Ishikawa (cell line): ENCODE measurements at regions not wholly inside any gene's neighbourhood (a gene's known extent, or its start where the extent isn't known, plus 50 kb on each side); places are given as distances from the start of the nearest gene placed in this dataset.

Source experiments
- CEBPB ChIP-seq: IDR thresholded peaks from 2 replicates; pipeline ENCODE4 v1.6.1; 2012
- CREB1 ChIP-seq: IDR thresholded peaks from 2 replicates; pipeline ENCODE4 v1.6.1; 2012; ENCODE audit warnings: low read depth
- EGR1 ChIP-seq: IDR thresholded peaks from 2 replicates; pipeline ENCODE4 v1.6.1; 2012
- EP300 ChIP-seq: IDR thresholded peaks from 2 replicates; pipeline ENCODE4 v1.6.1; 2012; ENCODE audit warnings: borderline replicate concordance
- FOXM1 ChIP-seq: IDR thresholded peaks from 2 replicates; pipeline ENCODE4 v1.6.1; 2012; ENCODE audit warnings: low read depth, borderline replicate concordance
- MAX ChIP-seq: IDR thresholded peaks from 2 replicates; pipeline ENCODE4 v1.6.1; 2012
- NFIC ChIP-seq: IDR thresholded peaks from 2 replicates; pipeline ENCODE4 v1.6.1; 2012
- RAD21 ChIP-seq: IDR thresholded peaks from 2 replicates; pipeline ENCODE4 v1.6.1; 2012; ENCODE audit warnings: low read depth
- REST ChIP-seq: IDR thresholded peaks from 2 replicates; pipeline ENCODE4 v1.6.1; 2012; ENCODE audit warnings: low read depth, mild to moderate bottlenecking
- TAF1 ChIP-seq: IDR thresholded peaks from 2 replicates; pipeline ENCODE4 v1.6.1; 2012; ENCODE audit warnings: low read depth, mild to moderate bottlenecking
- TCF12 ChIP-seq: IDR thresholded peaks from 2 replicates; pipeline ENCODE4 v1.6.1; 2012; ENCODE audit warnings: low read depth
- TEAD4 ChIP-seq: IDR thresholded peaks from 2 replicates; pipeline ENCODE4 v1.6.1; 2012
- USF1 ChIP-seq: IDR thresholded peaks from 2 replicates; pipeline ENCODE4 v1.6.1; 2012
- YY1 ChIP-seq: IDR thresholded peaks from 2 replicates; pipeline ENCODE4 v1.6.1; 2012; ENCODE audit warnings: low read depth
- ZBTB7A ChIP-seq: IDR thresholded peaks from 2 replicates; pipeline ENCODE4 v1.6.1; 2012; ENCODE audit warnings: low read depth

GRCh38 chr2:129724021-129724757 lies 255.3 kb upstream of the RAB6C start:
- TF ChIP-seq RAD21: no peak
- no peak for TF ChIP-seq ZBTB7A
- TF ChIP-seq USF1: no peak
- no peak for TF ChIP-seq FOXM1
- TF ChIP-seq NFIC: no peak
- no peak for TF ChIP-seq TAF1
- no peak for TF ChIP-seq TEAD4

- TF ChIP-seq USF1 (peak; percentile 72), FOXM1 (no peak), TCF12 (no peak), RAD21 (no peak), EP300 (no peak), TEAD4 (no peak), NFIC (no peak)
Measured at GRCh38 chr2:129726216-129726615, 253.2 kb upstream of the RAB6C start.

- no peak for TF ChIP-seq REST
- TF ChIP-seq ZBTB7A: no peak
Measured at GRCh38 chr2:129727286-129727685, 252.2 kb upstream of the RAB6C start.

- no peak for TF ChIP-seq USF1
- TF ChIP-seq YY1: no peak
- no peak for TF ChIP-seq CREB1
- no peak for TF ChIP-seq RAD21
Measured at GRCh38 chr2:129728035-129728972, 251.2 kb upstream of the RAB6C start.

GRCh38 chr2:129729011-129729410 lies 250.5 kb upstream of the RAB6C start:
- TF ChIP-seq ZBTB7A (no peak), RAD21 (no peak), YY1 (no peak), FOXM1 (no peak), USF1 (no peak), CEBPB (no peak), MAX (no peak), EGR1 (no peak), TCF12 (no peak)

GRCh38 chr2:129729646-129730045 lies 249.8 kb upstream of the RAB6C start:
- no peak for TF ChIP-seq ZBTB7A
- no peak for TF ChIP-seq TCF12
- TF ChIP-seq EGR1: no peak
- TF ChIP-seq CEBPB: no peak
- no peak for TF ChIP-seq USF1

- TF ChIP-seq CREB1: no peak
- TF ChIP-seq EGR1: no peak
- no peak for TF ChIP-seq REST
- no peak for TF ChIP-seq EP300
- TF ChIP-seq ZBTB7A: no peak
- no peak for TF ChIP-seq TEAD4
- TF ChIP-seq FOXM1: no peak
- TF ChIP-seq MAX: no peak
- TF ChIP-seq CEBPB: no peak
- TF ChIP-seq RAD21: no peak
- no peak for TF ChIP-seq TAF1
- no peak for TF ChIP-seq YY1
Measured at GRCh38 chr2:129730979-129731378, 248.5 kb upstream of the RAB6C start.
